BLaER1 (cell line): ENCODE measurements at regions not wholly inside any gene's neighbourhood (a gene's known extent, or its start where the extent isn't known, plus 50 kb on each side); places are given as distances from the start of the nearest gene placed in this dataset.

Experiments
- H3K27ac ChIP-seq: shearing (Covaris generic); formaldehyde crosslinking; 2 replicates; pipeline ENCODE4 v1.8.1; 2022
- H3K27me3 ChIP-seq: shearing (Covaris generic); formaldehyde crosslinking; 2 replicates; pipeline ENCODE4 v1.8.1; 2022
- H3K36me3 ChIP-seq: shearing (Covaris generic); formaldehyde crosslinking; 2 replicates; pipeline ENCODE4 v1.8.1; 2022
- H3K4me1 ChIP-seq: shearing (Covaris generic); formaldehyde crosslinking; 2 replicates; pipeline ENCODE4 v1.8.1; 2022
- H3K4me2 ChIP-seq: shearing (Covaris generic); formaldehyde crosslinking; 2 replicates; pipeline ENCODE4 v1.8.1; 2022
- H3K4me3 ChIP-seq: shearing (Covaris generic); formaldehyde crosslinking; 2 replicates; pipeline ENCODE4 v1.8.1; 2022
- H3K9ac ChIP-seq: shearing (Covaris generic); formaldehyde crosslinking; 2 replicates; pipeline ENCODE4 v1.8.1; 2022
- H3K9me3 ChIP-seq: shearing (Covaris generic); formaldehyde crosslinking; 2 replicates; pipeline ENCODE4 v1.8.1; 2022
- H4K20me1 ChIP-seq: shearing (Covaris generic); formaldehyde crosslinking; 2 replicates; pipeline ENCODE4 v1.8.1; 2022
- Cebpa-rat ChIP-seq: shearing (Covaris generic); IDR thresholded peaks from 2 replicates; pipeline ENCODE4 v1.8.1; 2022

DNA sequence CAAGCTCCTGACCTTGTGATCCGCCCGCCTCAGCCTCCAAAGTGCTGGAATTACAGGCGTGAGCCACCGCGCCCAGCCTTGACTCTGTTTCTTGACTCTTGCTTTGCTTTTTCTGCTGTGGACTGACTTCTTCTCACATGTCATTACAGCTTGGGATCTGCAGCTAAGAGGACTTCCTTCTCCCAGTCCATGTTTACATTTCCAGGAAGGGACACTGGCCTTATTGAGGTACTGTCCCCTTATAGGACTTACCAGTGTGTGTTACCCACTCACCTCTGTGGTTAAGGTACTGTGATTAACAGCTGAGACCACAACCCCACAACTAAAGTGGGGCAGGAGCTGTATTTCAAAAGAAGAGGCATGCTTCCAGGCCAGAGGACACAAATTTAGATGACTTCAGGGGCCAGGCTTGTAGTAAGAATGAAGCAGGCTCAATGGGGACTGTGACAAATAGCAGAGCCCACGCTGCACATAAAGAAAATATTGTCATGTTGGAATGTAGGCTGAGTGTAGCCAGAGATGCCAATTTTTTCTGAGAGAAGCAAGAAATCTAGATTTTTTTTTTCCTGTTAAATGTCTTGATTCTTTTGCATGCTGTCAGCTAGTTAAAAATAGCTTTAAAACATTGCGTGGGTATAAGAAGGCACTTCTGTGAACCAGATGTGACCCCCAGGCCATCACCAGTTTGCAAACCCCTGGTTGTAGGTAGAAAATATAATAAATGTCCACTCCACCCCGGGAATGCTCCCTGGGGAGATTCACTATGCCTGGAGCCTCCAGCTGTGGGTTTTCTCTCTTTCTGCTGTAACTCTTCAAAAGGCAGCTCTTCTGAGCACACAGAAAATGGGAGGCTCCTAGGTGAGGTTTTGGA is 75.0 kb downstream of the PTPDC1 start:
- Histone ChIP-seq H3K4me1 (peaks cover 34% of the 10 kb centered on the region), H3K36me3 (no peaks in the 10 kb centered on the region), H3K9me3 (peaks cover 13% of the 10 kb centered on the region), H4K20me1 (no peaks in the 10 kb centered on the region), H3K4me2 (peak overlapping the region; percentile 1; the same call in 1 of the 2 replicates), H3K27ac (no peak overlapping the region), H3K9ac (no peak overlapping the region), H3K4me3 (no peak overlapping the region), H3K27me3 (no peaks in the 10 kb centered on the region)
- TF ChIP-seq Cebpa-rat, result no peak

DNA sequence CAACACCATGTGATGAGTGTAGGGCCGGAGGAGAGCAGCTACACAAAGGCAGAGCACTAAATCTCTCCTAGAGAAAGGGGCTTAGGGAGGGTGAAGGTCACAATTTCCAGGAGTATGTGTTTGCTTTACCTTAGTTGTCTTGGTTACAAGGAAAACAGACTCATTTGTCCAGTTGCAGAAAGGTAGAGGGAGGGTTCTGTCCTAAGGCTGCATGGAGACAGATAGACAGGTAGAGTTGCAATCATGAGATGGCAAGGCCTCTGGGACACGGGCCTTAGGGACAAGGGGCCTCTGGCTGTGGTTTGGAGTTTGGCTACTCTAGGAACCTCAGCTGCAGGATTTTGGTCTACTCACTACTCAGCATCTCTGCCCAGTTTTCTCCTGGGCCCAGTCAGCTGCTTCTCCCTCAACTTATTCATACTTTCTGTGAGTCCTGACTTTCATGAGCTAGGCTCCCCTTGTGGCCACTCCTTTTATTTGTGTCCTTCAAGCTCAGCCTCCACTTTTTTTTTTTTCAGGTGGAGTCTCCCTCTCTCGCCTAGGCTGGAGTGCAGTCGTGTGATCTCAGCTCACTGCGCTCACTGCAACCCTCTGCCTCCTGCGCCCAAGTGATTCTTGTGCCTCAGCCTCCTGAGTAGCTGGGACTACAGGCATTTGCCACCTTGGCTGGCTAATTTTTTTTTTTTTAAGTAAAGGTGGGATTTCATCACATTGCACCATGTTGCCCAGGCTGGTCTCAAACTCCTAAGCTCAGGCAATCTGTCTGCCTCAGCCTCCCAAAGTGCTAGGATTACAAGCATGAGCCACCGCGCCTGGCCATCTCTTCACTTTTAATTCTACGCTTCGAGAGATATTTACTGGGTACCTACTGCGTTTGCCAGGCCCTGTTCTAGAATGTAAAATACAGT is 76.6 kb downstream of the PTPDC1 start:
- Histone ChIP-seq H3K27ac (no peak overlapping the region), H3K9ac (no peak overlapping the region)
- TF ChIP-seq Cebpa-rat, result no peak

GRCh38 chr9:94161673-94162072 is 77.4 kb downstream of the PTPDC1 start:
- Histone ChIP-seq H3K36me3 (no peaks in the 10 kb centered on the region), H3K4me1 (peaks cover 40% of the 10 kb centered on the region), H4K20me1 (no peaks in the 10 kb centered on the region), H3K4me3 (no peak overlapping the region), H3K9me3 (no peaks in the 10 kb centered on the region), H3K4me2 (no peak overlapping the region), H3K9ac (no peak overlapping the region), H3K27ac (no peak overlapping the region), H3K27me3 (no peaks in the 10 kb centered on the region)
- no peak for TF ChIP-seq Cebpa-rat

More for the DNA sequence above, 76.6 kb downstream of the PTPDC1 start:
- Histone ChIP-seq H3K4me2 (no peak overlapping the region), H4K20me1 (no peaks in the 10 kb centered on the region), H3K9me3 (no peaks in the 10 kb centered on the region), H3K4me1 (peaks cover 47% of the 10 kb centered on the region), H3K4me3 (no peak overlapping the region), H3K36me3 (no peaks in the 10 kb centered on the region), H3K27me3 (no peaks in the 10 kb centered on the region)

DNA sequence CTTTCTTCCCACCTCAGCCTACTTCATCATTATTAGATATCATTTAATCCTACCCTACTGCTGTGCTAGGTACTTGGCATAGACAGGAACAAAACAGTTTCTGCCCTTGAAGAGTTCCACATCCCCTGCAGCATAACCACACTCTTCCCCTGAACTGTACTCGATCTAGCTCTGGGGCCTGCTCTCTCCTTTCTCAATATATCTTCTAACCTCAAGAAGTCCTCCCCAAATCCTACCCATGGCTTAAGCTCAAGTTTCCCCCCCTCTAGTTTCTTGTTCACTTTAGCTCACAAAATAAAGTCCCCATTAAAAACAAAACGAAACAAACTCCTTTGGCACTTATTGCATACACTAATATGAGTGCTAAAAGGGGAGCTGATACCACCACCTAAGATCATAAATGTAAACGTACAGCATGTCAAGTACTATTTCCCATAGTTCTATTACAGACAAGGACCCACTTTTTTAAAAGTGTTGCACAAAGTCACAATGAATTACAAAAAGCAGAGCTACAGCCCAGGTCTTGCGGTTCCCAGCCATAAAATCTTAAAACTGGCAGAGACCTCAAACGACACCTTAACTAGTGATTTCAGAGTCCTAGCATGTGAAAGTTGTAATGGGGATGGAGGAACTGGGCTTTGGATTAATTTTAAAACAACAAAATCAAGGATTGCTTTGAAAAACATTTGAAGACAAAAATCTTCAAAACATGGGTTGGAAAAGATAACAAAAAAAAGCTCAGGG is 80.7 kb downstream of the PTPDC1 start:
- H4K20me1 ChIP-seq, result peaks cover 31% of the 10 kb centered on the region
- no peaks in the 10 kb centered on the region for H3K27me3 ChIP-seq
- no peaks in the 10 kb centered on the region for H3K9me3 ChIP-seq
- peak overlapping the region; percentile 68; the same call in 1 of the 2 replicates for H3K9ac ChIP-seq
- peaks cover 43% of the 10 kb centered on the region for H3K4me1 ChIP-seq
- no peaks in the 10 kb centered on the region for H3K36me3 ChIP-seq
- TF ChIP-seq Cebpa-rat, result no peak
- H3K27ac ChIP-seq, result peak overlapping the region; percentile 99; the same call in 1 of the 2 replicates
- peak overlapping the region; percentile 81 for H3K4me3 ChIP-seq
- peak overlapping the region; percentile 81 for H3K4me2 ChIP-seq

- Histone ChIP-seq H3K9me3 (no peaks in the 10 kb centered on the region), H4K20me1 (peaks cover 38% of the 10 kb centered on the region), H3K27me3 (no peaks in the 10 kb centered on the region), H3K4me2 (peak overlapping the region; percentile 81), H3K4me3 (peak overlapping the region; percentile 81), H3K27ac (peak overlapping the region; percentile 99), H3K9ac (peak overlapping the region; percentile 99), H3K4me1 (peaks cover 49% of the 10 kb centered on the region), H3K36me3 (no peaks in the 10 kb centered on the region)
- TF ChIP-seq Cebpa-rat, result no peak
Measured at GRCh38 chr9:94165592-94166235, 81.5 kb downstream of the PTPDC1 start.

DNA sequence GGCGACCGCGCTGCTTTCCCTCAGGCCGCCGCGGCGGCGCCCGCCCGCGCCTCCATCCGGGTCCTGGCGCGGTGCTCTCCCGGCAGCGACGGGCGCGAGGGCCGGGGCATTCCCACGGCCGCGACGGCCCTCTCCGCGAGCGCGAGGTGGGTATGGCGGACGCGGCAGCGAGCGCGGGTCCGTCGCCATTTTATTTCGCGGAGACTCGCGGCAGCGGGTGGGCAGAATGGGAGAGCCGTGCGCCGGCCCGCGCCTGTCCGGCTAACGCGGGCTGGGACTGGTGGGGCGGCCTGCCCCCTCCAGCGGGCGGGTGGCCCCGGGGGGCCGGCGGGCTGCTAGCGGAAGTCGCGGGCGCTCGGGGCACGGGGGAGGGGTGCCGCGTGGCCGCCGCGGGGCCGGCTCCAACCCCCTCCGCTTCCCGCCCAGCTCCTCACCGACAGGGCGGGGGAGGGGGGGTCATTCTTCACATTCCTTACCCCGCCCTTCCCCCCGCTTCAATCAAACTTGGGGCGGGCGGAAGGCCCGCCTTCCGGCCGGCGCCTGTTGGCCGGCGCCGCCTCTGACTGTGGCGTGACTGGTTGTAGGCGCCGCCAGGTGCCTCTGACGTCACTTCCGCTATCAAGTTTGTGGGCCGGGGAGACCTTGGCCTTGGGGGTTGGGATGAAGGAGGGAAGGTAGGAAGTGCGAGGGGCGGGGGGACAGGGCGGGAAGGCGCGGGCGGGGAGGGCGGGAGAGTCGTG is 82.1 kb downstream of the PTPDC1 start:
- peak overlapping the region; percentile 99 for H3K27ac ChIP-seq
- H4K20me1 ChIP-seq, result peaks cover 45% of the 10 kb centered on the region
- H3K27me3 ChIP-seq, result no peaks in the 10 kb centered on the region
- H3K4me2 ChIP-seq, result peak overlapping the region; percentile 25; the same call in 1 of the 2 replicates
- peak overlapping the region; percentile 81 for H3K4me3 ChIP-seq
- H3K9ac ChIP-seq, result peak overlapping the region; percentile 99
- peaks cover 56% of the 10 kb centered on the region for H3K4me1 ChIP-seq
- H3K36me3 ChIP-seq, result peaks cover 5% of the 10 kb centered on the region
- no peaks in the 10 kb centered on the region for H3K9me3 ChIP-seq
- TF ChIP-seq Cebpa-rat, result no peak

DNA sequence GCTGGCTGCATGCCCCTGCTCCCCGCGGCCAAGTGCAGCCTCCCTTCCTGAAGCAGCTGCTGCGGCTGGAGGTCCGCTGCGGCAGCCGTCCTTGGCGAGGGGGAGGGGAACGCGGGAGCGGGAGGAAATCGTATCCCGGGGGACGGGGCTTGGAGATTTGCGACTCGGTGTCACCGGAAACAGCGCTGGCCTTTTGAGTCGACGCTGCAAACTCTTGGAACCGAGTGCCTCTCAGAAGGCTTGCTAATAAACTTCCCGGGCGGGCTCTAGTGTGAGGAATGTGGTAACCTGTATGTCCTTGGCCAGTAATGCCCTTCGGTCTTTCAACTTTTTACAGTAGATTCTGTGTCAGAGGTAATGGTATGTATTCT is 82.7 kb downstream of the PTPDC1 start:
- Histone ChIP-seq H3K9ac (peak overlapping the region; percentile 93), H3K36me3 (peaks cover 11% of the 10 kb centered on the region), H3K9me3 (no peaks in the 10 kb centered on the region), H3K27ac (peak overlapping the region; percentile 99), H4K20me1 (peaks cover 51% of the 10 kb centered on the region), H3K27me3 (no peaks in the 10 kb centered on the region), H3K4me1 (peaks cover 62% of the 10 kb centered on the region), H3K4me3 (peak overlapping the region; percentile 81), H3K4me2 (peak overlapping the region; percentile 85)
- no peak for TF ChIP-seq Cebpa-rat

DNA sequence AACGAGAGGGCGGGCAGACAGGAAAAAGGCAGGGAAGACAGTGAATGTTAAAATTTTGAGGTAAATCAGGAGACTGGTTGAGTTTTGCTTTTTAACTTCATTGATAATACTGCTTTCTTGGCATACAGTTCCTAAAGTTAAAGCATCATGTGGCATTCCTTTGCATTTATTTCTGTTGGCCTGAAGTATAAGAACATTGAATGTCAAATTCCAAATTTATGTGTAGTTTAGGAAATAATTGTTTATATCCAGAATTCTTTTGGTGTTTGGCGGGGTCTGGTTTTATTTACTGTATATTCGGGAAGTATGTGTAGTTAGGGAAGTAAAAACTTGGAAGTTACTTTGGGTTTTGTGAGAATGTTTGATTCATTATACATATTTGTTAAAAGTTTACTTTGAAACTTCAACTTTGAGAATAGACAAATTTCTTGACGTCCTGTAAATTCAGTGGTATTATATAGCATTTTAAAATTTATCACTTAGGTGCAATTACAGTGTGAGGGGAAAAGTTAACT is 83.2 kb downstream of the PTPDC1 start:
- Histone ChIP-seq H3K9me3 (no peaks in the 10 kb centered on the region), H4K20me1 (peaks cover 56% of the 10 kb centered on the region)

More for the DNA sequence above, 83.2 kb downstream of the PTPDC1 start:
- TF ChIP-seq Cebpa-rat, result no peak
- Histone ChIP-seq H3K4me3 (peak overlapping the region; percentile 81), H3K36me3 (peaks cover 14% of the 10 kb centered on the region), H3K27ac (peak overlapping the region; percentile 99), H3K4me1 (peaks cover 67% of the 10 kb centered on the region), H3K4me2 (peak overlapping the region; percentile 85), H3K27me3 (no peaks in the 10 kb centered on the region), H3K9ac (peak overlapping the region; percentile 93)
